ENCODE measurements at regions not wholly inside any gene's neighbourhood (a gene's known extent, or its start where the extent isn't known, plus 50 kb on each side); places are given as distances from the start of the nearest gene placed in this dataset.

GRCh38 chr11:129611661-129612446 is 203.8 kb upstream of the TMEM45B start:
- 27 to 46% (median 33%) methylated on average over 17 of the region's 17 CpGs for WGBS, 3 donors
- H3K4me1 ChIP-seq (ENCODE audit: control insufficient read depth in 3 of 3, insufficient read depth in 2 of 3, low read depth in 1 of 3, low read length in 2 of 3): peaks cover 0 to 8% (median 0%) of the 10 kb centered on the region in 3 donors
- no peak overlapping the region for H3K27ac ChIP-seq (ENCODE audit: low read depth in 1 of 3, low read length in 2 of 3)
- H3K27me3 ChIP-seq (ENCODE audit: control insufficient read depth in 3 of 3, insufficient read depth in 3 of 3, low read length in 3 of 3): no peaks in the 10 kb centered on the region
- peak; percentile 10 to 30 for DNase-seq
- no peaks in the 10 kb centered on the region for H3K36me3 ChIP-seq (ENCODE audit: control insufficient read depth in 3 of 3, insufficient read depth in 2 of 3, low read depth in 1 of 3, low read length in 3 of 3)
- H3K4me3 ChIP-seq (ENCODE audit: low read depth in 1 of 3, low read length in 3 of 3): no peak overlapping the region
- FAIRE-seq: no peak
- H3K9me3 ChIP-seq (ENCODE audit: control insufficient read depth in 2 of 2, insufficient read depth in 1 of 2, low read depth in 1 of 2, low read length in 1 of 2): no peaks in the 10 kb centered on the region

- WGBS, 3 donors: 30 to 49% (median 40%) methylated on average over 8 of the region's 8 CpGs
- DNase-seq (no peak), FAIRE-seq (no peak)
- no peaks in the 10 kb centered on the region for H3K36me3 ChIP-seq (ENCODE audit: control insufficient read depth in 3 of 3, insufficient read depth in 2 of 3, low read depth in 1 of 3, low read length in 3 of 3)
- no peaks in the 10 kb centered on the region for H3K9me3 ChIP-seq (ENCODE audit: control insufficient read depth in 2 of 2, insufficient read depth in 1 of 2, low read depth in 1 of 2, low read length in 1 of 2)
- no peak overlapping the region for H3K27ac ChIP-seq (ENCODE audit: low read depth in 1 of 3, low read length in 2 of 3)
- peaks cover 0 to 8% (median 0%) of the 10 kb centered on the region in 3 donors for H3K4me1 ChIP-seq (ENCODE audit: control insufficient read depth in 3 of 3, insufficient read depth in 2 of 3, low read depth in 1 of 3, low read length in 2 of 3)
- no peak overlapping the region for H3K4me3 ChIP-seq (ENCODE audit: low read depth in 1 of 3, low read length in 3 of 3)
- no peaks in the 10 kb centered on the region for H3K27me3 ChIP-seq (ENCODE audit: control insufficient read depth in 3 of 3, insufficient read depth in 3 of 3, low read length in 3 of 3)
These were observed 203.1 kb upstream of the TMEM45B start for GRCh38 chr11:129612447-129612961.

DNA sequence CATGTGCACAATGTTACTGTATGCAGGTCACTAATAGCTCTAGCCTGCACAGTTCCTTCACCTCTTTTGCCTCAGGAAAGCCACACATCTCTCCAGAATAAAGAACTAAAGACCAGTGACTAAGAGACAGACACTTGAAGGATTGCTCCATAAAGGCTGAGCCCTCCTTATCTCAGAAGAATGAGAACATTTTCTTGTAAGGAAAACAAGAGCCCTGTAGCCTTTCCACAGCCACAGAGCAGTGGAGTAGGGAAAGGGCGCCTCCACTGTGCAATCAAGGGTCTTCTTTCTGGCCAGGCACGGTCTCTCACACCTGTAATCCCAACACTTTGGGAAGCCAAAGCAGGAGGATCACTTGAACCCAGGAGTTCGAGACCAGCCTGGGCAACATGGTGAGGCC is 202.6 kb upstream of the TMEM45B start:
- Histone ChIP-seq H3K4me3 (ENCODE audit: low read depth in 1 of 3, low read length in 3 of 3) (no peak overlapping the region), H3K4me1 (ENCODE audit: control insufficient read depth in 3 of 3, insufficient read depth in 2 of 3, low read depth in 1 of 3, low read length in 2 of 3) (peaks cover 0 to 8% (median 0%) of the 10 kb centered on the region in 3 donors), H3K9me3 (ENCODE audit: control insufficient read depth in 2 of 2, insufficient read depth in 1 of 2, low read depth in 1 of 2, low read length in 1 of 2) (no peaks in the 10 kb centered on the region), H3K27me3 (ENCODE audit: control insufficient read depth in 3 of 3, insufficient read depth in 3 of 3, low read length in 3 of 3) (peaks cover 0 to under 1% (median 0%) of the 10 kb centered on the region in 3 donors), H3K36me3 (ENCODE audit: control insufficient read depth in 3 of 3, insufficient read depth in 2 of 3, low read depth in 1 of 3, low read length in 3 of 3) (no peaks in the 10 kb centered on the region), H3K27ac (ENCODE audit: low read depth in 1 of 3, low read length in 2 of 3) (no peak overlapping the region)
- no peak for FAIRE-seq
- 80 to 91% (median 85%) methylated on average over 3 of the region's 3 CpGs for WGBS, 3 donors
- peak in 1 of 2 donors; percentile 44 for DNase-seq

DNA sequence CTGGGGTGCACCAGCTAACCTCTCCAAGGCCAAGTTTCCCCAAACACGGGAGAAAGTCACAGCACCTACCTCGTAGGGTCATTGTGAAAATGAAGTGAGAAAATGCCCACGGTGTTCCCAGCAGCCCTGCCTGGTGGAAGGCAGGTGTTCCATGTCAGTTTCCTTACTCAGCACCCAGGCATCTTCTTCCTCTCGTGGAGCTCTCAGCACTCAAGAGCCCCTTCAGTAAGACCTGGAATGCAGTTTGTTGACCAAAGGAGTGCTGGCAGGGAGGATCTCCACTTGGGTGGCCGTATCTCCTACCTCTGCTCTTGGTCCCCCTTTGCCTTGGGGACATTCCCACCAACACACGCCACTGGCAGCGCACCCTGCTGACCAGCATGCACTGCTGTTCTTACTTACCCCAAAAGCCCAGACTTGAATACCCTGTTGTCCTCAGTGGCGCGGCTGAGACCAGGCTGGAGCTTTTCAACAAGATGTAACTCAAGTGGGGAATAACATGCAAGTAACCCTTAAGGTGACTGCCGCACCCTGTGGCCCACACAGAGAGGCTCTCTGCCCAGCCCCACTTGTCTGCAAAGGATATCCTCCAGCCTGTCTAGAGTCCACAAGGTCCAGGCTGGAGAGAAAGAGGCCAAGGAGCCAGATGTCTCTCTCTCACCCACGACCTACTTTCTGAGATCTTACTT is 201.2 kb upstream of the TMEM45B start:
- H3K36me3 ChIP-seq (ENCODE audit: control insufficient read depth in 3 of 3, insufficient read depth in 2 of 3, low read depth in 1 of 3, low read length in 3 of 3): no peaks in the 10 kb centered on the region
- H3K27ac ChIP-seq (ENCODE audit: low read depth in 1 of 3, low read length in 2 of 3): no peak overlapping the region
- WGBS, 3 donors: 78 to 91% (median 81%) methylated on average over 11 of the region's 11 CpGs
- H3K4me3 ChIP-seq (ENCODE audit: low read depth in 1 of 3, low read length in 3 of 3): no peak overlapping the region
- H3K4me1 ChIP-seq (ENCODE audit: control insufficient read depth in 3 of 3, insufficient read depth in 2 of 3, low read depth in 1 of 3, low read length in 2 of 3): peaks cover 0 to 8% (median 0%) of the 10 kb centered on the region in 3 donors
- no peaks in the 10 kb centered on the region for H3K9me3 ChIP-seq (ENCODE audit: control insufficient read depth in 2 of 2, insufficient read depth in 1 of 2, low read depth in 1 of 2, low read length in 1 of 2)
- DNase-seq (no peak), FAIRE-seq (no peak)
- H3K27me3 ChIP-seq (ENCODE audit: control insufficient read depth in 3 of 3, insufficient read depth in 3 of 3, low read length in 3 of 3): peaks cover 0 to 14% (median 0%) of the 10 kb centered on the region in 3 donors

GRCh38 chr11:129618046-129618569 is 197.5 kb upstream of the TMEM45B start:
- Histone ChIP-seq H3K27ac (ENCODE audit: low read depth in 1 of 3, low read length in 2 of 3) (no peak overlapping the region), H3K9me3 (ENCODE audit: control insufficient read depth in 2 of 2, insufficient read depth in 1 of 2, low read depth in 1 of 2, low read length in 1 of 2) (no peaks in the 10 kb centered on the region), H3K4me3 (ENCODE audit: low read depth in 1 of 3, low read length in 3 of 3) (no peak overlapping the region), H3K36me3 (ENCODE audit: control insufficient read depth in 3 of 3, insufficient read depth in 2 of 3, low read depth in 1 of 3, low read length in 3 of 3) (no peaks in the 10 kb centered on the region), H3K27me3 (ENCODE audit: control insufficient read depth in 3 of 3, insufficient read depth in 3 of 3, low read length in 3 of 3) (peaks cover 0 to 23% (median 2%) of the 10 kb centered on the region in 3 donors), H3K4me1 (ENCODE audit: control insufficient read depth in 3 of 3, insufficient read depth in 2 of 3, low read depth in 1 of 3, low read length in 2 of 3) (no peaks in the 10 kb centered on the region)
- DNase-seq (no peak), FAIRE-seq (no peak)
- 47 to 76% (median 70%) methylated on average over 34 to 41 of the region's 41 CpGs for WGBS, 3 donors

- 87 to 90% (median 89%) methylated on average over 12 of the region's 12 CpGs for WGBS, 3 donors
- no peak for DNase-seq
- Histone ChIP-seq H3K27ac (ENCODE audit: low read depth in 1 of 3, low read length in 2 of 3) (no peak overlapping the region), H3K27me3 (ENCODE audit: control insufficient read depth in 3 of 3, insufficient read depth in 3 of 3, low read length in 3 of 3) (peaks cover 0 to 23% (median 2%) of the 10 kb centered on the region in 3 donors), H3K4me1 (ENCODE audit: control insufficient read depth in 3 of 3, insufficient read depth in 2 of 3, low read depth in 1 of 3, low read length in 2 of 3) (no peaks in the 10 kb centered on the region), H3K36me3 (ENCODE audit: control insufficient read depth in 3 of 3, insufficient read depth in 2 of 3, low read depth in 1 of 3, low read length in 3 of 3) (no peaks in the 10 kb centered on the region), H3K4me3 (ENCODE audit: low read depth in 1 of 3, low read length in 3 of 3) (no peak overlapping the region), H3K9me3 (ENCODE audit: control insufficient read depth in 2 of 2, insufficient read depth in 1 of 2, low read depth in 1 of 2, low read length in 1 of 2) (no peaks in the 10 kb centered on the region)
- no peak for FAIRE-seq
These were observed 195.2 kb upstream of the TMEM45B start for GRCh38 chr11:129620237-129621104.

DNA sequence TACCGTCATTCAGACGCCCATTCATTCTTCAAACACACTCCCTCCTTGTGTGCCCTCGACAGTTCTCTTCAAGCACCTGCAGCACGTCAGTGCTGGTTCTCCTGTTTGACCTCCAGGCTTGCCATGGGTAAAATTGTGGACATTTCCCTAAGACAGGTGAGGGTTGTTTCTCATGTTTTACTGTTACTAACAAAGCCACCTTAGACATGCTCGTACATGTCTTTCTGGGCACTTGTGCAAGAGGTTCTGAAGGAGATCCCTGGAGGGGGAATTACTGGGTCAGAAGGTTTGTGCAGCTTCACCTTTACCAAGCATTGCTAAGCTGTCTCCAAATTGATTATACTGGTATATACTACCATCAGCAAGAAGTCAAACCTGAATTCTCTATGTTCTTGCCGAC is 189.7 kb upstream of the TMEM45B start:
- Histone ChIP-seq H3K4me3 (ENCODE audit: low read depth in 1 of 3, low read length in 3 of 3) (no peak overlapping the region), H3K27ac (ENCODE audit: low read depth in 1 of 3, low read length in 2 of 3) (no peak overlapping the region), H3K36me3 (ENCODE audit: control insufficient read depth in 3 of 3, insufficient read depth in 2 of 3, low read depth in 1 of 3, low read length in 3 of 3) (no peaks in the 10 kb centered on the region), H3K4me1 (ENCODE audit: control insufficient read depth in 3 of 3, insufficient read depth in 2 of 3, low read depth in 1 of 3, low read length in 2 of 3) (no peaks in the 10 kb centered on the region), H3K27me3 (ENCODE audit: control insufficient read depth in 3 of 3, insufficient read depth in 3 of 3, low read length in 3 of 3) (peaks cover 0 to 6% (median 0%) of the 10 kb centered on the region in 3 donors), H3K9me3 (ENCODE audit: control insufficient read depth in 2 of 2, insufficient read depth in 1 of 2, low read depth in 1 of 2, low read length in 1 of 2) (no peaks in the 10 kb centered on the region)
- FAIRE-seq (no peak), DNase-seq (no peak)
- WGBS, 3 donors: 85 to 87% (median 86%) methylated on average over 6 of the region's 6 CpGs

DNA sequence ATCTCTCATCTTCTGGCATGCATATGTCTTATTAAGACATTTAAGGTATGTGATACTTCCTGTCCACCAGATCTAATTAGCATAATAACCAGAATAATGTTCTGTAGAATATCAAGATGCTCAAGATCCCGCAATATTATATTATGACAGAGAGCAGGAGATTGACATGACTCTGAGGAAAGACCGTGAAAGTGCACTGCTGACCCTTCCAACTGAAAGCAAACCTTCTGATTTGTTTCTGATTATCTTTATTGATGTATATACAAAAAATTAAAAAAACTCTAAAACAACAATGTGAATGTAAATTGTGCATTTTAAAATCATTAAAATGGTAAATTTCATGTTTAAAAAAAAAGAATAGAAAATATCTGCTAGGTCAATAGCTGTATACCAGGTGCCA is 184.4 kb upstream of the TMEM45B start:
- FAIRE-seq (no peak), DNase-seq (no peak)

More for the DNA sequence above, 184.4 kb upstream of the TMEM45B start:
- WGBS, 3 donors: 81 to 90% (median 82%) methylated on average over 2 of the region's 2 CpGs
- no peaks in the 10 kb centered on the region for H3K4me1 ChIP-seq (ENCODE audit: control insufficient read depth in 3 of 3, insufficient read depth in 2 of 3, low read depth in 1 of 3, low read length in 2 of 3)
- H3K36me3 ChIP-seq (ENCODE audit: control insufficient read depth in 3 of 3, insufficient read depth in 2 of 3, low read depth in 1 of 3, low read length in 3 of 3): no peaks in the 10 kb centered on the region
- H3K27ac ChIP-seq (ENCODE audit: low read depth in 1 of 3, low read length in 2 of 3): no peak overlapping the region
- H3K9me3 ChIP-seq (ENCODE audit: control insufficient read depth in 2 of 2, insufficient read depth in 1 of 2, low read depth in 1 of 2, low read length in 1 of 2): peaks cover 0 to 2% of the 10 kb centered on the region in 2 donors
- H3K27me3 ChIP-seq (ENCODE audit: control insufficient read depth in 3 of 3, insufficient read depth in 3 of 3, low read length in 3 of 3): no peaks in the 10 kb centered on the region
- H3K4me3 ChIP-seq (ENCODE audit: low read depth in 1 of 3, low read length in 3 of 3): no peak overlapping the region
